ENCODE measurements at regions not wholly inside any gene's neighbourhood (a gene's known extent, or its start where the extent isn't known, plus 50 kb on each side); places are given as distances from the start of the nearest gene placed in this dataset.
"Not testable (repeated sequence)": the region's sequence is repeated elsewhere in the genome, so short reads cannot be mapped to it uniquely, and the experiment has no call there.

DNA sequence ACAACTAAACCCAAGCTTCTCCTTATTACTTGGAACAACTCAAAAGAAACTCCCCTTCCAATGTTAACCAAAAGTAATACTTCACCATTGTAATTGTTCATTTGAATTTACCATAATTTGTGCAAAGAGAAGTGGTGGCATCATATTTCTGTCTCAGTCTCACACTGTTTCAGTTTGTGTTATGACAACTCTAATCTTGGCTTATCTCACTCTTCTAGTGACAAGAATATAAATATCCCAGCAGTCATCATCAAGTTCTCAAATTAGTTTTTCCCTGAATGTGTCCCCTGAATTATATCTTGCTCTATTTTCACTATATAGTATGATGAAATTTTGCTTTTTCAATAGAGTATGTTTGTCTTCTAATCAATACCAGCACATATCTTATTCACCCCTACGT is 681.4 kb upstream of the PRR20A start:
- DNase-seq (ENCODE audit: low read depth), result no peak

DNA sequence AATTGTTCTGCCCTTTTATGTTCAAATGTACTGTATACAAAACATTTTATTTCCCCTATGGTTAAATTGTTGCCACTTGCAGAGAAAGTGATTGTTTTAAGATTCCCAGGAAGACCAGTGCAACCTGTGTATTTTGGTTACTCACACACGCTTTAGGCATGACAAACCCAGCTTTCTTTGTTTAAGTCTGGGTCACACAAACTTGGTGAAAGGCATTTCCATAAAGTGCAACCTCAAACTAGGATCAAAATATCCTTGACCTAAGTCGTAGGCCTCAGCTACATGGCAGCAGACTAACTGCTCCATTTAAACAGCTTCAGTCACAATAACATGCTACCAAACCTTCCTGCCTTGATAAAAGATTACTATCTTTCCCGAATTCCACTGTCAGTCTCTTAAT is 639.0 kb upstream of the PRR20A start:
- no peak for DNase-seq (ENCODE audit: low read depth)

DNA sequence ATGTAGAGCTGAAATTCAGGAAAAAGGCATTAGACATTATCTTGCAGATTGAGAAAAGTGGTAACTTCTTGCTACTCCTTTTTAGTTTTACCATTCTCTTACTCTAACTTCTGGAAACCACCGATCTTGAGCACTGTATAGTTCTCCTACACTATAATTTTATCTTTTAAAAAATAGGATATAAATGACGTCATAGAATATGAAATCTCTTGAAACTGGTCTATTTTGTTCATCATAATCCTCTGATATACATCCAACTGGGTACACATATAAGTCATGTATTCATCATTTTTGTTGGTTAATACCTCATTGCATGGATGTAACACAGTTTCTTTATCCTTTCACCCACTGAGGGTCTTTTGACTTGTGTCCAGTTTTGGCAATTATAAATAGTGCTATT is 629.9 kb upstream of the PRR20A start:
- DNase-seq (ENCODE audit: low read depth), result no peak

DNA sequence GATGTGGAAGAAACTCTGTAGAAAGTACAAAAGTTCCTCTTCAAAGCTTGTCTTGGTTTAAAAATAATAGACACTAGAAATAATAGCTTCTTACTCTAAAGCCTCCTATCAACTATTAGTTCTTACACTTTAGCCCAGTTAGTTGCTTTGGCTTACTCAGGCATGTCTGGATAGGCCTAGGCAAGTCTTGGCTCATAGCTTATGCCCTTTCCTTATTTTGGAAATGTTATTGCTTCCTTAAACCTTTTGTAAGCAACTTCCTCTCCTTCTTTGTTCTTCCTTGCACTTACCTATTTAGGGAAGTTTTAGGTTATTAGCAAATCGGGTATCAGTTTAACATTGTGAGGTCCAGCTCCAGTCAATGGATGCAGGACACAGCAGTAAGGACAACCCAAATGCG is 628.4 kb upstream of the PRR20A start:
- not testable (repeated sequence) for DNase-seq (ENCODE audit: low read depth)

DNA sequence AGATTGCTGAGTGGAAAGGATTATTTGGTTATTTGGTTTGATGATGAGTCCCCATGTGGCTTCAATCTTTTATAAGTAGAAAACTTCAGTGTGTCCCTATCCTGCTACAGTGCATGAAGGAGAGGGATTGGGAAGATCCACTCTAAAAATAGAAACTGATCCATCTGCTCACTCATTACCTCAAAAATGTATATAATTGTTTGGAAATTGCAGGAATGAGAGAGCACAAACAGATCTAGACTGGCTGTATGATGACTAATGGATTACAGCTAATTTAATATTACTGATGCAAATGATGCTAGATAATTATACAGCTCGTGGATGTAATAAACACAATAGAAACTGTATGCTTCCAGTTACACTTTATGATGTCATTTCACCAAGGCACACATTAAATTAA is 625.3 kb upstream of the PRR20A start:
- DNase-seq (ENCODE audit: low read depth), result no peak

DNA sequence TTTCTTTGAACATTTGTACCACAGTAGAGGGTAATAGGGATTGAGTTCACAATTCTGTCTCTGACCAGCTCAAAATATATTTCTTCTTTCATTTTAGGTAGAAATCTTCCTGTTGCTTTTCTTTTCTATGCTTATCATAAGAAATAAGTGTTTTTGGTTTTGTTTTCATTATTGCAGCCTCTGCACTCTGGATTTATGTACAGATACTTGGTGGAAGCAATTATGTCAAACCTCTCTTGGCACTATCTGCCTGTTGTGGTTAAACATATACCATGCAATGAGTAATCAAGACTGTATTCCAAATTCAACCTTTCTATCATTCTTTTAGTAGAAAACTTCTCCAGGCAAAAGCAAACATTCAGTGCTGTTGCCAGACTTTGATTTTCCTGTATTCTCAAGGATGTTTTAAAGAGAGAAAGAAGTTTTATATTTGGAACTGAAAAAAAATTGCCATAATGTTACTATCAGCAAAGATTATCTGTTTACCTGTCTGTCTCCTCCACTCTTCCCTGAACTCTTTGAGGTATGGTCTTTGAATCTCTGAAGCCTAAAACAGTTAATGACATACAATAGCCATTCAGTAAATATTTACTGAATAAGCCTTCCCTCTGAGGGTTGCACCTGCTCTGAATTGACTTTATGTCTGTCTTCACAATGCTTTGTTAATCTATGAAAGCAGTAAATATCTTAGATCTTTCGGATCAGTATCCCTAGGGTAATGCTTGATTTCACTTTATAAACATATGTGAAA is 612.5 kb upstream of the PRR20A start:
- DNase-seq (ENCODE audit: low read depth), result no peak

DNA sequence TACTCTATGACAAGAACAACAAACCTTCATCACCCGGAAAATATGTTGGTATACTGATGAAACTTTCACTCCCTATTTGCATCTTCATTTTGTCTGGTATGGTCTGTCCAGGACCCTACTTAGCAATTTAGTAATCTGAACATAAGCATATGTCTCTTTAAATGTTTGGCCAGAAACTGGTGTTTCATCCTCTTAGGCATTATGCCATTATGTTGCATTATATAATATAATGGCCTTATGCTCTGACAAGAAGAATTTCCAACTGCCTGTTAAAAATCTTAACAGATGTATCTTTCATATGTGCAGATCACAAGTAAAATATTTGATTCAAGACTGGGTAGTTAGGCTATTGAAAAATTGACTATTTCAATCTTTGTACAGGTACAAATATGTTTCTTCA is 610.6 kb upstream of the PRR20A start:
- no peak for DNase-seq (ENCODE audit: low read depth)

DNA sequence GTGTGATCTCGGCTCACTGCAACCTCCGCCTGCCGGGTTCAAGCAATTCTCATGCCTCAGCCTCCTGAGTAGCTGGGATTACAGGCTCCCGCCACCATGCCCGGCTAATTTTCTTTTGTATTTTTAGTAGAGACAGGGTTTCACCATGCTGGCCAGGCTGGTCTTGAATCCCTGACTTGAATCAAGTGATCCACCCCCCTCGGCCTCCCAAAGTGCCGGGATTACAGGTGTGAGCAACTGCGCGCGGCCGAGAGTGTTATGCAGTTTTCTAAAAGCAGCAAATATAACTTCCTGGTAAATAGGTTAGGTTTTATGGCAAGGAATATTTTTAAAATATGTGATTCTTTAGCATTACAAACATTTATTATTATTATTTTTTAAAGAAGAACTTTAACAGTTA is 592.8 kb upstream of the PRR20A start:
- DNase-seq (ENCODE audit: low read depth), result not testable (repeated sequence)

DNA sequence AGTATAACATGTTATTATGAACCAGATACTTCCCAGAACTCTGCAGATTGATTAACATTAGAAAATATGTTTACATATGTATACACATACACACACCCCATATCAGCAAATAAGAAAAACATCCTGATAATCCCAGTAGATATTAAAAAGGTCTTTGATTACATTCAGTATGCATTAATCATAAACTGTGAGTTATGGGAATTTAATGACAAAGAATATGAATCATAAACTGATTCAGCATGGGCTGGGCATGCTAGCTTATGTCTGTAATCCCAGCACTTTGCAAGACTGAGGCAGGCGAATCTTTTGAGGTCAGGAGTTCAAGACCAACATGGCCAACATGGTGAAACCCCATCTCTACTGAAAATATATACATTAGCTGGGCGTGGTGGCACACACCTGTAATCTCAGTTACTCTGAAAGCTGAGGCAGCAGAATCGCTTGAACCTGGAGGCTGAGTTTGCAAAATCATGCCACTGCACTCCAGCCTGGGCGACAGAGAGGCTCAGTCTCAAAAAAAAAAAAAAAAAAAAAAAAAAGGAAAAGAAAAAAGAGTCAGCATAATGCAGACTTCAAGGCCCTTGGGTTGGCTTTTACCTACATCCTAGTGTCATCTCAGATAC is 581.9 kb upstream of the PRR20A start:
- no peak for DNase-seq (ENCODE audit: low read depth)

DNA sequence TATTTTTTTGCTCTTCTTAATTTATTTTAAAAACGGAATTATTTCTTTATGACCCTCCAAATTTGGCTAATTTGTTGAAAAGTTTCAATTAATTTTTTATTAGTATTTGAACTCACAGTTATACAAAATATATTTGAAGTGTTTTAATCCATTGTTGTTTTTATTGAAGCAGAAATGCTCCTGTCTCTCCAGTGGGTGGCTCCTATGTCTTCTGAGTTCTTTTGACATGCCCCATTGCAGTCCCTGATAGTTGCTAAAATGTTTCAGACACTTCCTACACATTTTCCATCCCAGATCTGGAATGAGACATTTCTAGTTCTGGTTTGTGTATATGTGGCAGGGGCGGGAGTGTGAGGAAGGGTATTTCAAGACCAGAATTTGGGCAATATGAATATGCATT is 579.4 kb upstream of the PRR20A start:
- no peak for DNase-seq (ENCODE audit: low read depth)

DNA sequence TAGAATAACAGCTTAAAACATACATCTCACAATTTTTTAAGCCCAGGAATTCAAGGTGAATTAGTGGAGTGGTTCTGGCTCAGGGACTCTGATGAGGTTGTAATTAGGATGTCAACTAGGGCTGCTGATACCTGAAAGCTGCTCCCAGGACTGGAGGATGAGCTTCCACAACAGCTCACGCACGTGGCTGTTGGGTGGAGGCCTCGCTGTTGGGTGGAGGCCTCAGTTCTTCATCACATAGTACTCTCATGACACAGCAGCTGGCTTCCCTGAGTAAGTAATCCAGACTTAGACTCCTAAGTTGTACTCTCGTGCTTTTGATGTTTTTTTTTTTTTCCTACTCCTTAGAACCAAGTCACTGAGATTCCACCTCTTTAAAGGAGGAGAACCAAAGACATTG is 577.1 kb upstream of the PRR20A start:
- no peak for DNase-seq (ENCODE audit: low read depth)

DNA sequence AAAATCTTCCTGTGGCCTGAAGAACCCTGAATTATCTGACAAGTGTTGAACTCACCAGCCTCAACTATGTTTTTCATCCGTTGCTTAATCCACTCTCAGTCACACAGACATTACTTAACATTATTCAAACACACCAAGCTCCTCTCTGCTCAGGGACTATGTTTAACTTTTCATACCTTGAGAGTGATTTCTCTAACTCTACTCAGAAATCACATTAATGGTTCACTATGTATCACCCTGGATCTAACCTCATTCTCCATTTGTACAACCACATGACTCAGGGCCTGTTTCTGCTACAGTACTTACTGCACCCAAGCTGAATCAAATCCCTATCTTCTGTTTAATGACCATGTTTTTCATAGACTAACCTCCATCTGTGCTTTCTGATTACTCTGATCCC is 553.7 kb upstream of the PRR20A start:
- no peak for DNase-seq (ENCODE audit: low read depth)

DNA sequence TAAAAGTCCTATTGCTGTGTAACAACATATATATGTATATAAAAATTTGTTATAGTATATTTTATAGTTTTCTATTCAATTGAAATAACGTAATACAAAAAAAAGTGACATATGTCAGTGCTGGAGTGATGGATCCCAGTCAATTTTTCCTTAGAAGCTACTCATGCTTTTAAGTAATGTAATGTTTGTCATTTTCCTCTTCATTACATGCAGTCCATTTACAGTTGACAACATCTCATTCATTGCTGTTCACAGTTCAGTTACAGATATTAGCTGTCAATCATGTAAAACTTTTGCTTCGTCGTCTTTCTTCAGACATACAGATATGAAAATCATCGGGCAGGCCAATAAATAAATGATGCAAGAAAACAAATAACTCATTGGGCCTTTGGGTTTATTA is 525.1 kb upstream of the PRR20A start:
- no peak for DNase-seq (ENCODE audit: low read depth)

DNA sequence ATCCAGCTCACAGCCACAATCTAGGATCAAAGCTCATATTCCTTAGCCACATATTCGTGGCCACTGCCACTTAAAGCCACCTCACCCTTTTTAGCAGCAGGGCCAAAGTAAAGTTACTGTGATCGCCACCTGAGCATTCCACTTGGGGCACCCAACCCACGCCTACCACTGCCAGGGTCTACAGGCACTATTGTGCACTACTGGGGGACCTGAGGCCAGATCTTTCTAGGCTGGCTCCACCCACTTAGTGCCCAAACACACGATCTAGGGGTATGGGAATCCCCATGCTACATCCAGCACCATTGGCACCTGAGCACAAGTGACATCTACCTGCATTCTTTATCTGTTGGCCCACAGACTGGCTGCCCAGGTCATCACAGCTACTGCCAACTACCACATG is 517.9 kb upstream of the PRR20A start:
- DNase-seq (ENCODE audit: low read depth), result no peak

DNA sequence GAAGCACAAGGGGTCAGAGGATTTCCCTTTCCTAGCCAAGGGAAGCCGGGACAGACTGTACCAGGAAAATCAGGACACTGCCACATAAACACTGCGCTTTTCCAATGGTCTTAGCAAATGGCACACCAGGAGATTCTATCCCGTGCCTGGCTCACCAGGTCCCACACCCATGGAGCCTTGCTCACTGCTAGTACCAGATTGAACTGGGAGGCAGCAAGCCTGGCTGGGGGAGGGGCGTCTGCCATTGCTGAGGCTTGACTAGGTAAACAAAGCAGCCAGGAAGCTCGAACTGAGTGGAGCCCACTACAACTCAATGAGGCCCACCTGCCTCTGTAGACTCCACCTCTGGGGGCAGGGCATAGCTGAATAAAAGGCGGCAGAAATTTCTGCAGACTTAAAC is 511.8 kb upstream of the PRR20A start:
- DNase-seq (ENCODE audit: low read depth), result not testable (repeated sequence)

DNA sequence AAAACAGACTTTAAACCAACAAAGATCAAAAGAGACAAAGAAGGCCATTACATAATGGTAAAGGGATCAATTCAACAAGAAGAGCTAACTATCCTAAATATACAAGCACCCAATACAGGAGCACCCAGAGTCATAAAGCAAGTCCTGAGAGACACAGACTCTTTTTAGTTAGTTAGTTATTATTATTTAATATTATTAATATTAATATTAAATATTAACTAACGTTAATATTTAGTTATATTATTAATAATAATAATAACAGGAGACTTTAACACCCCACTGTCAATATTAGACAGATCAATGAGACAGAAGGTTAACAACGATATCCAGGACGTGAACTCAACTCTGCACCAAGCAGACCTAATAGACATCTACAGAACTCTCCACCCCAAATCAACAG is 509.7 kb upstream of the PRR20A start:
- not testable (repeated sequence) for DNase-seq (ENCODE audit: low read depth)

DNA sequence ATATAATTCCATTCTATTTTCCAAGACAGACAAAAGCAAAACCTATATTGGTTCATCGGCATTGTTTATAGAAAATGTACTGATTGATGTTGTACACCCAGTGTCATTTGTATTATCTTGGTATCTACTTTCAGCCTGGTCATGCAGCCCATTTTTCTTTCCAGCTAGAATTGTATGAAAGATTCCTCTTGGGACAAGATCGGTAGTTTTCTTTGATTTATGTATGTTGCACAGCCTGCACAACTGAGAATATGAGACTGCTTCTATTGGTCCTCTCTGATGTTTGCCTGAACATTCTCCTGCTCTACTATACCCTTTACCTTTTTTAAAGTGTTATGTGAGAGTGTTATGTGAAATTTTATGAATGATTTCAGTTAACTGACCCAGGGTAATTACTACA is 487.7 kb upstream of the PRR20A start:
- no peak for DNase-seq (ENCODE audit: low read depth)

DNA sequence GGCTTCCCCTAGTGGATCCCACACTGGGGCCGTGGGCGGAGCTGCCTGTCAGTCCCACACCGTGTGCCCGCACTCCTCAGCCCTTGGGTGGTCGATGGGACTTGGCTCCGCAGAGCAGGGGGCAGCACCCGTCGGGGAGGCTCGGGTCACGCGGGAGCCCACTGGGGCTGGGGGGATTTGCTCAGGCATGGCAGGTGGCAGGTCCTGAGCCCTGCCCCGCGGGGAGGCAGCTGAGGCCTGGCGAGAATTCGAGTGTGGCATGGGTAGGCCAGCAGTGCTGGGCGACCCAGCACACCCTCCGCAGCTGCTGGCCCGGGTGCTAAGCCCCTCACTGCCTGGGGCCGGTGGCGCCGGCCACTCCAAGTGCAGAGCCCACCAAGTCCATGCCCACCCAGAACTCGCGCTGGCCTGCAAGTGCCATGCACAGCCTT is 481.7 kb upstream of the PRR20A start:
- DNase-seq (ENCODE audit: low read depth), result no peak

DNA sequence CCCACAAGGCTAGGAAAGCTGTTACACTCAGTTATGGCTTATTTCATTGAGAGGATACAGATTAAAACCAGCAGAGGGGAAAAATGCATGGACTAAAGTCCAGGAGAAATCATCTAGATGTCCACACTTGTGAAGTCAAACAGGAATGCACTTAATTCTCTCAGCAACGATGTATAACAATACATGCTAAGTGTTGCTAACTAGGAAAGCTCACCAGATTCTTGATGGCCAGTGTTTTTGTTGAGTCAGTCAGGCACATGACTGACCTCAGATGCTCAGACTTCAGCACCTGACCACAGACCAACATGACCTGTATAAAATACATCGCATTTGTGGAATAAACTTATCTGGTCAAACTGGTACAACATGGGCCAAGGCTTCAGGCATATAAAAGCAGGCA is 470.2 kb upstream of the PRR20A start:
- no peak for DNase-seq (ENCODE audit: low read depth)

DNA sequence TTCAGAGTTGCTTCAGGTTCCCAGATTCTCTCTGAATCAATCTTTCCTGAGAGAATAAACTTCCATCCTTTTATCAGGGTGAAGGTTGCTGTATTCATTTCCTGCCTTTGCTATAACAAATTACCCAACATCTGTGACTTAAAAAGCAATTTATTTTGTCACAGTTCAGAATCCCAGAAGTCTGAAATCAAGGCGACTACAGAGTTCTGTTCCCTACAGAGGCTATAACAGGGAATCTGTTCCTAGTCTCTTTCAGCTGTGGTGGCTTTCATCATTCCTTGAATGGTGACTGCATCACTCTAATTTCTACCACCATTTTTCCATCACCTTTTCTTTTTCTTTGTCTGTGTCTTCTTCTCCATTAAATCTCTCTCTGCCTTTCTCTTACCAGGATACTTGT is 459.3 kb upstream of the PRR20A start:
- no peak for DNase-seq (ENCODE audit: low read depth)

DNA sequence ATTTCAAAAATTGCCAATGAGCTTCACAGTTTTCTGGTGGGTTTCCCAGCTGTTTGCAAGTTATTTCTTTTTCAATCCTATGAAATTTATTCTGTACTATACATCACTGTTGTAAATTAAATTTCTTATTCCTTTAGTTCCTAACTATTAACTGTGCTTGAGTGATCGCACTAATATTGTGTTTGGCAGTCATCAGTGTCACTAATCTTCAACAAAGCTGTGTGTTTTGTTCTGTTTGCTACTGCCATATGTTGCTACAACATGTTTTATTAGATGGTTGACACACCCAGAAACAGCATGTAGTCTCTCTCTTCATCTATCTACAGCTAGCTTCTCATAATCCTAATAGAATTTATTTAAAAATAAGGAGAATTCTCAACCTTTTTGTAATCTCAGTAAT is 453.6 kb upstream of the PRR20A start:
- DNase-seq (ENCODE audit: low read depth), result no peak

DNA sequence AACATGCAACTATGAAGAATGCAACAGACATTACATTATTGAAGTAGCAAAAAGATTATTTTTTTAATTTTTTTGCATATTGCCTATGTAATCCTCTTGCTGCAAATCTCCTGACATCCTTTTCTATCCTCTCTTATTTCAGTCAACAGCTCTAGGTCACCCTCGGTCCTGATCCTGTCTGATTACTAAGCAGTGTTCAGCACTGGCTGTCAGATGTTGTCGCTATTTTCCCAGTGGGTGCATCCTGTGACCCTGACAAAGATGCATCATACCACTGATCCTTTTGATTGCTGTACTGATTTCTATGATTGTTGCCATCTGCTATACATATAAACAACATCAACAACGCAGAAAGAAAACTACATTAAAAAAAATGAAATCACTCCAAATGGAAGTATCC is 443.7 kb upstream of the PRR20A start:
- DNase-seq (ENCODE audit: low read depth), result no peak

DNA sequence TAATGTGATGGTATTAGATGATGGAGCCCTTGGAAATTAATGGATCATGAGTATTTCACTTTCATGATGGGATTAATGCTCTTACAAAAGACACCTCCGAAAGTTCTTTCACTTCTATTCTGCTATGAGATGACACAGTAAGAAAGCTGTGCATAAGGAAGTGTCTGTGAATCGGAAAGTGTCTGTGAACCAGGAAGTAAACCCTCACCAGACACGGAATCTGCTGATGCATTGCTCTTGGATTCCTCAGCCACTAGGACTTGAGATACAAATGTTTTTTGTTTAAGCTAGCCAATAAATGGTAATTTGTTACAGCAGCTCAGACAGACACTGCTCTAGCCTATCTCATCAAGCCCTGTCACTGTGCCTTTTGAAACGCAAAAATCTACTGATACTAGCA is 440.4 kb upstream of the PRR20A start:
- DNase-seq (ENCODE audit: low read depth), result no peak

DNA sequence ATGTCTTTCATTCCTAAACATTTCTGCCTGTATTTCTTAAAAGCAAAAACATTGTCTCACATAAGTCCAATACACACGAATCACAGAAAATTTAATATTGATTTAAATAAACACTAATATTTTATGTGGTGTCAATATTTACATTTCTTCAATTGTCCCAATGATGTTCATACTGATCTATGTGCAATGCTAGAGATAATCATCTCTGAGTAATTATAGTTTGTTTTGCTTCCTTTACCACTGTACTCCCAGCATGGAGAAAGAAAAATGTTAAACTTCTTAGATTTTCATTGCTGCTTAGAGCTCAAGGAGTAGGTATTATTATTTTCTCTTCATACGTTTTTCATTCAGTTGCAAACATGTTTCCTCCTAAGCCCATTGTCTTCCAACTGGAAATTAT is 434.2 kb upstream of the PRR20A start:
- DNase-seq (ENCODE audit: low read depth), result no peak
